ENCODE measurements at regions not wholly inside any gene's neighbourhood (a gene's known extent, or its start where the extent isn't known, plus 50 kb on each side); places are given as distances from the start of the nearest gene placed in this dataset.

DNA sequence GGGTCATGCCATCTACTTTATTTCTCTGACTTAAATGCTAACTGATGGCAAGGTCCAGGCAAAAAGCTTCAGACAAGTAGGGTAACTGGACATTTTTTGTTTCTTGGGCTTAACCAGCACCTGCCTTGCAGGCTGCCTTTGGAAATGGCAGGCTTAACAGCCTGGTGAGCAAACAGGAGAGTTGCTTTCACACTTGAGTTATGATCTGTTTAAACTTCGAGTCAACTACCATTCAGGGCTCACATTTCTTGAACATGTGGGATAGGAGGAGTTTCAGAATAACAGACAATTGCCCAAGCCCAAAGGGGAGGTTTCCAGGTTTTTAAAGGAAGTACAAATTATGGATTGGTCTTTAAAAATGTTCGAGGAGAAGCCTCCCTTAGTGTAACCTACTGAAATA lies 724.6 kb upstream of the SORCS1 start (continued):
- TF ChIP-seq, protein P1, sequence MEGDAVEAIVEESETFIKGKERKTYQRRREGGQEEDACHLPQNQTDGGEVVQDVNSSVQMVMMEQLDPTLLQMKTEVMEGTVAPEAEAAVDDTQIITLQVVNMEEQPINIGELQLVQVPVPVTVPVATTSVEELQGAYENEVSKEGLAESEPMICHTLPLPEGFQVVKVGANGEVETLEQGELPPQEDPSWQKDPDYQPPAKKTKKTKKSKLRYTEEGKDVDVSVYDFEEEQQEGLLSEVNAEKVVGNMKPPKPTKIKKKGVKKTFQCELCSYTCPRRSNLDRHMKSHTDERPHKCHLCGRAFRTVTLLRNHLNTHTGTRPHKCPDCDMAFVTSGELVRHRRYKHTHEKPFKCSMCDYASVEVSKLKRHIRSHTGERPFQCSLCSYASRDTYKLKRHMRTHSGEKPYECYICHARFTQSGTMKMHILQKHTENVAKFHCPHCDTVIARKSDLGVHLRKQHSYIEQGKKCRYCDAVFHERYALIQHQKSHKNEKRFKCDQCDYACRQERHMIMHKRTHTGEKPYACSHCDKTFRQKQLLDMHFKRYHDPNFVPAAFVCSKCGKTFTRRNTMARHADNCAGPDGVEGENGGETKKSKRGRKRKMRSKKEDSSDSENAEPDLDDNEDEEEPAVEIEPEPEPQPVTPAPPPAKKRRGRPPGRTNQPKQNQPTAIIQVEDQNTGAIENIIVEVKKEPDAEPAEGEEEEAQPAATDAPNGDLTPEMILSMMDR (IDR thresholded peaks at IDR 0.05), result no peak
- TF ChIP-seq JAZF1 (CRISPR knock-in tag; IDR thresholded peaks at IDR 0.05), result no peak
- TF ChIP-seq, protein P2, sequence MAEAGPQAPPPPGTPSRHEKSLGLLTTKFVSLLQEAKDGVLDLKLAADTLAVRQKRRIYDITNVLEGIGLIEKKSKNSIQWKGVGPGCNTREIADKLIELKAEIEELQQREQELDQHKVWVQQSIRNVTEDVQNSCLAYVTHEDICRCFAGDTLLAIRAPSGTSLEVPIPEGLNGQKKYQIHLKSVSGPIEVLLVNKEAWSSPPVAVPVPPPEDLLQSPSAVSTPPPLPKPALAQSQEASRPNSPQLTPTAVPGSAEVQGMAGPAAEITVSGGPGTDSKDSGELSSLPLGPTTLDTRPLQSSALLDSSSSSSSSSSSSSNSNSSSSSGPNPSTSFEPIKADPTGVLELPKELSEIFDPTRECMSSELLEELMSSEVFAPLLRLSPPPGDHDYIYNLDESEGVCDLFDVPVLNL (CRISPR knock-in tag; IDR thresholded peaks at IDR 0.05; ENCODE audit: borderline replicate concordance, low read depth), result no peak
- TF ChIP-seq NFE2L1 (CRISPR knock-in tag; IDR thresholded peaks at IDR 0.05), result no peak
- TF ChIP-seq ZNF512 (CRISPR knock-in tag; IDR thresholded peaks at IDR 0.05; ENCODE audit: borderline replicate concordance), result no peak
- no peak for TF ChIP-seq SOX15 (CRISPR knock-in tag; IDR thresholded peaks at IDR 0.05)

- ATAC-seq (peak; percentile 91), DNase-seq (ENCODE audit: low spot score) (peak; percentile 14)
- TF ChIP-seq ZNF317 (CRISPR knock-in tag; IDR thresholded peaks at IDR 0.05; ENCODE audit: borderline replicate concordance, low read depth) (no peak), NR2C2 (CRISPR knock-in tag; IDR thresholded peaks at IDR 0.05) (no peak), CREM (CRISPR knock-in tag; IDR thresholded peaks at IDR 0.05) (no peak), ZNF416 (CRISPR knock-in tag; IDR thresholded peaks at IDR 0.05) (no peak), SMAD3 (CRISPR knock-in tag; IDR thresholded peaks at IDR 0.05; ENCODE audit: borderline replicate concordance) (no peak), NFATC4 (CRISPR knock-in tag; IDR thresholded peaks at IDR 0.05) (no peak), TP53 (CRISPR knock-in tag; IDR thresholded peaks at IDR 0.05) (no peak), USF2 (CRISPR knock-in tag; IDR thresholded peaks at IDR 0.05) (no peak), FOXK1 (CRISPR knock-in tag; IDR thresholded peaks at IDR 0.05) (no peak), PRRX2 (CRISPR knock-in tag; IDR thresholded peaks at IDR 0.05) (no peak), AR (CRISPR knock-in tag; IDR thresholded peaks at IDR 0.05) (no peak), CDX4 (CRISPR knock-in tag; IDR thresholded peaks at IDR 0.05; ENCODE audit: borderline replicate concordance) (no peak), FOXP1 (CRISPR knock-in tag; IDR thresholded peaks at IDR 0.05; ENCODE audit: borderline replicate concordance) (no peak)
- TF ChIP-seq, protein P3, sequence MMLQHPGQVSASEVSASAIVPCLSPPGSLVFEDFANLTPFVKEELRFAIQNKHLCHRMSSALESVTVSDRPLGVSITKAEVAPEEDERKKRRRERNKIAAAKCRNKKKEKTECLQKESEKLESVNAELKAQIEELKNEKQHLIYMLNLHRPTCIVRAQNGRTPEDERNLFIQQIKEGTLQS (CRISPR knock-in tag; conservative IDR thresholded peaks at IDR 0.05), result no peak
- H3K36me3 Mint-ChIP-seq, result peaks cover 19% of the 10 kb centered on the region
- no peak overlapping the region for H3K4me3 Mint-ChIP-seq
- no peaks in the 10 kb centered on the region for H3K27me3 Mint-ChIP-seq (ENCODE audit: low read depth)
- ChIA-PET CTCF (no interaction called here), POLR2A (no interaction called here)
- peaks cover 41% of the 10 kb centered on the region for H3K9me3 Mint-ChIP-seq
- H3K27ac Mint-ChIP-seq, result no peak overlapping the region
- peaks cover 26% of the 10 kb centered on the region for H3K4me1 Mint-ChIP-seq
Measured at GRCh38 chr10:107880185-107880584, 715.7 kb upstream of the SORCS1 start.

Data from WTC11 (cell line).